ENCODE measurements at regions not wholly inside any gene's neighbourhood (a gene's known extent, or its start where the extent isn't known, plus 50 kb on each side); places are given as distances from the start of the nearest gene placed in this dataset.

DNA sequence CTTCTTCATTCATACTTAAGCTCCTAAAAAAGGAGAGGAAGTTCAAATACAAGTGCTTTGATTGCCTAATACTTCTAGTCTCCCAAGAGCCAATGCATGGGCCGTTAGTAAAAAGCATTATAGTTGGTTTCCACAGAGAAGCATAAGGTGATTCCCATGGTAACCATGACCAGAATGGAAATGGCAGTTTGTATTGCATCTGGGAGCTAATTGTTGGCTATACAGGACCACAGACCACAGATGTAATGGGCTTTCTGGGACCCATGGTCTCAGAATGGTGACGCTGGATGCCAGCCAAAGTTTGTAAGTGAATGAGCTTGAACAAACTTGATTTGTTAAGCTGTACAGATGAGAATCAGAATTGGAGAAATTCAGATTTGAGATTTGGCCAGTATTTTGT is 333.9 kb upstream of the C11orf87 start:
- Mint-ChIP-seq H3K27me3 (ENCODE audit: low read depth) (no peaks in the 10 kb centered on the region), H3K27ac (no peak overlapping the region), H3K36me3 (ENCODE audit: insufficient read depth in 2 of 2) (peaks cover 0 to 2% of the 10 kb centered on the region in 2 donors), H3K4me3 (no peak overlapping the region), H3K4me1 (ENCODE audit: low read depth) (no peaks in the 10 kb centered on the region), H3K9me3 (no peaks in the 10 kb centered on the region)
- no peak for ATAC-seq (replicated peaks in 1 of 2)
- no peak for DNase-seq

DNA sequence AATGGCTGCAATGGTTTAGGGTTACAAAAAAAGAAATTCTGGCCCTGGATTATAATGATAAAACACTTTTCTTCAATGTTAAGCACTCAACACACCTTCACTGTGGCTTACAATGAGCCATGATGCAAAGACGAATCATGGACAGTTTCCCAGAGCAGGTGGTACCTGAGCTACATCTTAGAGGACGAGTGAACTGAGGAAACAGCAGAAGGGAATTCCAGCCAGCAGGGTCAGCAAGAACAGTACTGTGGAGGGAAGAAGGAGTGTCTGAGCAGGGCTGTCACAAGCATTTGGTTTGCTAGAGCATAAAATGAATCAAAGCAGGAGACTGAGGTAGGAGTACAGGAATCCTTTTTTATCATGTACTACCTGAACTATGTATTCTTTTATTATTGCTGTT is 332.8 kb upstream of the C11orf87 start:
- Mint-ChIP-seq H3K4me1 (ENCODE audit: low read depth) (no peaks in the 10 kb centered on the region), H3K27ac (no peak overlapping the region), H3K36me3 (ENCODE audit: insufficient read depth in 2 of 2) (peaks cover 0 to 2% of the 10 kb centered on the region in 2 donors), H3K9me3 (no peaks in the 10 kb centered on the region), H3K27me3 (ENCODE audit: low read depth) (no peaks in the 10 kb centered on the region), H3K4me3 (no peak overlapping the region)
- DNase-seq: no peak
- no peak for ATAC-seq (replicated peaks in 1 of 2)

DNA sequence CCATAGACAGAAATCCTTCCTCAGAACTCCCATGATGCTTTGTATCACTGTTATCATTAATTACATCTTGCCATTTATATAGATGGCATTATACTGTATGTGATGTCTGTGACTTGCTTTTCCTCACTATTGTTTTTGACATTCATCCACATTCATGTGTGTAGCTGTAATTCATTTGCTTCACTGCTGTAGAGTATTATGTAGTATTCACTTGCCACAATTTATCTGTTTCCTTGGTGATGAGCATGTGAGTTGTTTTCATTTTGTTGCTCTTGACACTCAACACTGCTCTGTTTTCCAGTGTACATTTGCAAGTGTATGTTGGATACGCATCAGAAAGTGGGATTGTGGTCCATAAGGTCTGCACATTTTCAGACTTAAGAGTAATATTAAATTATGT is 328.6 kb upstream of the C11orf87 start:
- Mint-ChIP-seq H3K4me1 (ENCODE audit: low read depth) (no peaks in the 10 kb centered on the region), H3K4me3 (no peak overlapping the region), H3K36me3 (ENCODE audit: insufficient read depth in 2 of 2) (no peaks in the 10 kb centered on the region), H3K27me3 (ENCODE audit: low read depth) (no peaks in the 10 kb centered on the region), H3K9me3 (no peaks in the 10 kb centered on the region), H3K27ac (no peak overlapping the region)
- DNase-seq: no peak
- no peak for ATAC-seq (replicated peaks in 1 of 2)

DNA sequence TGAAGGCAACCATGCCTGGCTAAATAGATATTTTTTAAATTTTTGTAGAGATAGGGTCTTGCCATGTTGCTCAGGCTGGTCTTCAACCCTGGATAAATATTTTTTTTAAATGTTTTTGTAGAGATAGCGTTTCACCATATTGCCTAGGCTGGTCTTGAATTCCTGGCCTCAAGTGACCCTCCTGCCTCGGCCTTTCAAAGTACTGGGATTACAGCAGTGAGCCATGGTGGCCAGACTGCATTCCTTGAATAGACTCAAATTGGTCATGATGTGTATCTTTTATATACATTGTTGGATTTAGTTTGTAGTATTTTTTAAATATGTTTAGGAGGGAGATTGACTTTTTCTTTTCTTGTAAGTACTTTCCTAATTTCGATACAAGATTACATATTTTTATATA is 325.7 kb upstream of the C11orf87 start:
- Mint-ChIP-seq H3K27me3 (ENCODE audit: low read depth) (no peaks in the 10 kb centered on the region), H3K4me3 (no peak overlapping the region), H3K4me1 (ENCODE audit: low read depth) (no peaks in the 10 kb centered on the region), H3K36me3 (ENCODE audit: insufficient read depth in 2 of 2) (no peaks in the 10 kb centered on the region), H3K9me3 (peaks cover 0 to 3% of the 10 kb centered on the region in 2 donors), H3K27ac (no peak overlapping the region)
- no peak for ATAC-seq (replicated peaks in 1 of 2)
- no peak for DNase-seq

DNA sequence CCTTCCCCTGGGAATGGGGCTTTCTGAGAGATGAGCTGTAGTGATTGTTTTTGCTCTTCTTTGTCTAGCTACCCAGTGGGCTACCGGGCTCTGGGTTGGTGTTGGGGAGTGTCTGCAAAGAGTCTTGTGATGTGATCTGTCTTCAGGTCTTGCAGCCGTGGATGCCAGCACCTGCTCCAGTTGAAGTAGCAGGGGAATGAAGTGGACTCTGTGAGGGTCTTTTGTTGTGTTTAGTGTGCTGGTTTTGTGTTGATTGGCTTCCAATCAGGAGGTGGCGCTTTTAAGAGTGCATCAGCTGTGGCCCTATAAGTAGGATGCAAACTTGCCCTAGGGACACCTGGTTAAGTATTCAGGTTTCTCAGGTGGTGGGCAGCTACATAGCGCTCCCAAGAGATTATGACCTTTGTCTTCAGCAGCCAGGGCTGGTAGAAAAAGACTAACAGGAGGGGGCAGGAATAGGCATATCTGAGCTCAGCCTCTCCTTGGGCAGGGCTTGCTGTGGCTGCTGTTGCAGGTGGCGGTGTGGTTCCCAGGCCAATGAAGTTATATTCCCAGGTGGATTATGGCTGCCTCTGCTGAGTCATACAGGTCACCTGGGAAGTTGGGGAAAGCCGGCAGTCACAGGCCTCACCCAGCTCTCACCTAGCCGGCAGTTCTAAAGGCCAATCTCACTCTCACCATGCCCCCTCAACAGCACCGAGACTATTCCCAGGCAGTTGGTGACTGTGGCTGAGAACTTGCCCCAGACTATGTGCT is 315.7 kb upstream of the C11orf87 start:
- Mint-ChIP-seq H3K9me3 (peaks cover 2 to 3% of the 10 kb centered on the region in 2 donors), H3K36me3 (ENCODE audit: insufficient read depth in 2 of 2) (no peaks in the 10 kb centered on the region), H3K4me3 (no peak overlapping the region), H3K27me3 (ENCODE audit: low read depth) (no peaks in the 10 kb centered on the region), H3K4me1 (ENCODE audit: low read depth) (no peaks in the 10 kb centered on the region), H3K27ac (no peak overlapping the region)
- DNase-seq: no peak
- ATAC-seq (replicated peaks in 1 of 2): no peak

DNA sequence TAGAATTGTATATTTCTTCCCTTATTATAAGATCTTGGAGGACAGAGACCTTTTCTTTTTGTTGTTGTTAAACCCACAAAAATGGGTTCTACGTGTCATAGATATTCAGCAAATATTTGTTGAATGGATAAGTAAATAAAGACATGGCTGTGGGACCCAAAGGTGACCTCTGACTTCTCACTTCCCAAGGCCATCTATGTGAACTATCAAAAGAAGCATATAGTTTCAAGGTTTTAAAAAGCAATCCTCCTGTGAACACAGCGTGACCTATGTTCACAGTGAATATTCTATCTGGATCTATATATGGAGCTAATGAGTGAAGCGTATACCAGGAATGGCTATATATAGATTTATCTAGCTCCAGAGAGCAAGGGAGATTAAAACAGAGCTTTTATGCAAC is 312.8 kb upstream of the C11orf87 start:
- no peak overlapping the region for H3K27ac Mint-ChIP-seq
- DNase-seq: no peak
- peaks cover 14% of the 10 kb centered on the region for H3K27me3 Mint-ChIP-seq (ENCODE audit: low read depth)
- H3K36me3 Mint-ChIP-seq (ENCODE audit: insufficient read depth in 2 of 2): no peaks in the 10 kb centered on the region
- H3K9me3 Mint-ChIP-seq: no peaks in the 10 kb centered on the region
- no peaks in the 10 kb centered on the region for H3K4me1 Mint-ChIP-seq (ENCODE audit: low read depth)
- no peak overlapping the region for H3K4me3 Mint-ChIP-seq
- no peak for ATAC-seq (replicated peaks in 1 of 2)

DNA sequence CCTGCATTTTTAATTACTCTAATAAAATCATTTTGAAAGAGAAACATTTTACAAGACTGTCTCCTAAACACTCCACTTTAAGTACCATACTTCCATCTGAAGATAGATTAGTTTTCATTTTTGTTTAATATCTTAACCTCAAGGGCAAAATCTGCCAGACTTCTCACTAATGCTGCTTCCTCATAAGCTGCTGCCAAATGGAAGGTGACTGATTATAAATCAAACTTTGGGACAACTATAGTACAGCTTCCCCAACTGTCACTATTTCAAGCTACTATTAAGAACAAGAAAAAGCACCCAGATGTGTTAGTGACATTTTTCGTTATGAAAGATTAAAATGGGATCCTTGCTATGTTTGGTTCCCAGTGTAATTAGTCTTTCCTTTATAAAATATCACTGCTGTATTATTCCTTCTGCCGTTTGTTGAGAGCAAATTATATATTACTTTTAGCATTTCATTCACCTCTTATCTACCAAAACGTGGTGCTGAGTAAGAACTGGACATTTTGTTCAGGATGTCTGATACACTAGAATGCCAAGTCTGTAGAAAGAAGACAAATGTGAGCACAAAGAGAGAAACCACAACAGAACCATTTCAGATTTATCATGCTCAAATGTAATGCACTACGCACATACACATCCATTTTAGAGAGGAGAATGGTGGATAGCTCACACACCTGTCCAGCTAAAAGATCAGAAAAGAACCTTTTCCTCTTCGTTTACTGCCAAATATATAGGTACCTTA is 312.2 kb upstream of the C11orf87 start:
- H3K4me1 Mint-ChIP-seq (ENCODE audit: low read depth): no peaks in the 10 kb centered on the region
- no peak overlapping the region for H3K4me3 Mint-ChIP-seq
- ATAC-seq (replicated peaks in 1 of 2) (no peak), DNase-seq (no peak)
- H3K36me3 Mint-ChIP-seq (ENCODE audit: insufficient read depth in 2 of 2): no peaks in the 10 kb centered on the region
- no peak overlapping the region for H3K27ac Mint-ChIP-seq
- peaks cover 14% of the 10 kb centered on the region for H3K27me3 Mint-ChIP-seq (ENCODE audit: low read depth)
- H3K9me3 Mint-ChIP-seq: no peaks in the 10 kb centered on the region

DNA sequence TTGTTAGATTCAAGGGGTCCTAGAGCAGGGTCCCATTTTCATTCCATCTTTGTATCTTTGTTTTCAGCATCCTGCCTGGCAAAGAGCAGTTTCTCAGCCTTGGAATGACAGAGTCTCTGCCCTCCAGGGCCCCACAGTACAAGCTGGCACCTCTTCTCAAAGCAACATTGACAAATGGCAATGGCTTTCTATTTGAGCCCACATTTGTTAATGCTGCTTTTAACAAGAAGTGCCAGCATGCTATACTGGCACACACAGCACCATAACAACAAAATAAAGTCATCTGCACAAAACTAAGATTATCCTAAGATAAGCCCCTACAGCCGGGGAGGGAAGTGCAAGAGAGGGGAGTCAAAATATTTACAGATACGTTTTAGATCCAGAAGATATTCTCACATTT is 309.7 kb upstream of the C11orf87 start:
- H3K27me3 Mint-ChIP-seq (ENCODE audit: low read depth): peaks cover 14% of the 10 kb centered on the region
- H3K4me3 Mint-ChIP-seq: no peak overlapping the region
- no peaks in the 10 kb centered on the region for H3K9me3 Mint-ChIP-seq
- DNase-seq (no peak), ATAC-seq (replicated peaks in 1 of 2) (no peak)
- no peaks in the 10 kb centered on the region for H3K4me1 Mint-ChIP-seq (ENCODE audit: low read depth)
- no peaks in the 10 kb centered on the region for H3K36me3 Mint-ChIP-seq (ENCODE audit: insufficient read depth in 2 of 2)
- H3K27ac Mint-ChIP-seq: no peak overlapping the region

DNA sequence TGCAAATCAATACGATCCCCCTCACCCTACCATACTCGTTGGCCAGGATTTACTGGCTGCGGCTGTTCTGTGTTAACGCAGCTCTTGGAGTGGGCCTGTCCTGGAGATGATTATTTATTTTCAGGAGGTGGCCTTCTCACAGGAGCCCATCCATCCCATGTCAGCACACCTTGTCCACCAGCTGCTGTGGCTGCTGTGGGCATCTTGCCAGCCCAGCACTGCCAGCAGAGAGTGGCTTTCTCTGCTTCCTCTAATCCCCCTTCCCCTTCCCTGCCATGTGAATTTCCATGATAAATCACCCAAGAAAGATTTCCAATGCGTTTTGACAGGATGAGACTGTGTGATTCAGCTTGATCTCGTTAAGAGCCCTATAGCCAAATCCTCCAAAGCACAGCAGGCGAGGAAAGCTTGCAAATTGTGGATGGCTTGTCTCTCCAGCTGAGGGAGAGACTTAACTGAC is 309.1 kb upstream of the C11orf87 start:
- DNase-seq: no peak
- no peak for ATAC-seq (replicated peaks in 1 of 2)
- Mint-ChIP-seq H3K4me3 (no peak overlapping the region), H3K36me3 (ENCODE audit: insufficient read depth in 2 of 2) (no peaks in the 10 kb centered on the region), H3K9me3 (no peaks in the 10 kb centered on the region), H3K27me3 (ENCODE audit: low read depth) (peaks cover 14% of the 10 kb centered on the region), H3K27ac (no peak overlapping the region), H3K4me1 (ENCODE audit: low read depth) (no peaks in the 10 kb centered on the region)

DNA sequence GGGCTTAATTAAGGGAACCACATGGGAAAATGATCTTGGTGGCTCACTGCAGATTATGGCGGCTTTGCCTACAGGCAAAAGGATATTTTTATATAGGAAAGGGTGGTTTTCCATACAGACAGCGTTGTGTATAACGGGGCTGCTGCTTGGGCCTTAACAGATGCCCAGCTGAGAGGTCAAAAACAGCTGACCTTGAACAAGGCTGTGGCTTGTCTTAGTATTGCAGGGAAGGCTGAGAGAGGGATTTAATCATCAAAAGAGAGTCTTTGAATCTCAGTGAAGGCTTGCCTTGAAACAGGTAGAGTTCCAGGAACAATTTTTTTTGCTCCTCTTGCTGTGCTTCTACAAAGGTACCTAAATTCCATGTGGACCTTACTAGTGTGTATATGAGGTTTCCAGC is 301.6 kb upstream of the C11orf87 start:
- Mint-ChIP-seq H3K27ac (no peak overlapping the region), H3K4me1 (ENCODE audit: low read depth) (no peaks in the 10 kb centered on the region), H3K9me3 (no peaks in the 10 kb centered on the region), H3K36me3 (ENCODE audit: insufficient read depth in 2 of 2) (no peaks in the 10 kb centered on the region), H3K27me3 (ENCODE audit: low read depth) (no peaks in the 10 kb centered on the region), H3K4me3 (no peak overlapping the region)
- no peak for DNase-seq
- ATAC-seq (replicated peaks in 1 of 2): no peak

DNA sequence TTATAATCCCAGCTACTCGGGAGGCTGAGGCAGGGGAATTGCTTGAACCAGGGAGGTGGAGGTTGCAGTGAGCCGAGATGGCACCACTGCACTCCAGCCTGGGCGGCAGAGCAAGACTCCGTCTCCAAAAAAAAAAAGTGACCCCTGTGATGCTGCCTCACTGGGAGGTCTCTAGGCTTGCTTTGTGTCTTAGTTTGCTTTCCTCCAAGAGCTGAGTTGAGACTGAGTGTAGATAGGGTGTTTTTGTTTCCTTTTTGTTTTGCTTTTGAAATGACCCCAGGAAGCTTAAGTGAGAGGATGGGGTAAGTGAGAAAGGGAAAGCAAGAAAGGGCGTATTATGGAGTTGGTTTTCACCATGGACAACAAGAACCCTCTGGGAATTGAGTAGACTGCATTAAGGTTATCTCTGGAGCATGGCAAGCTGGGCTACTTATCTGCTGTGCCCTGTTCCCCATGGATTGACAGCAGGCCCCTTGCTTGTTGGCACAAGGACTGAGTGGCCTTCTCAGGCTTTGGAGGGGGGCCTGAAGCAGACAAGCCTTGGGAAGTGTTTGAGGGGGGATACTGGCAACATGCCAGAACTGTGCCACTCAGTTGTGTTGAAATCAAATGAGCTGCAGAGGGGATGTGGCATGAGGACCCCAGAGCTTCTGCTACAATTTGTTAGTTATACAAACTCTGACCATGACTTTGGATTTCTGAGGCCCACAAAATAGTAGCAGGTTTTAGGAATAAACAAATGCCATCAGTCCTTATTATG is 300.6 kb upstream of the C11orf87 start:
- no peak overlapping the region for H3K4me3 Mint-ChIP-seq

DNA sequence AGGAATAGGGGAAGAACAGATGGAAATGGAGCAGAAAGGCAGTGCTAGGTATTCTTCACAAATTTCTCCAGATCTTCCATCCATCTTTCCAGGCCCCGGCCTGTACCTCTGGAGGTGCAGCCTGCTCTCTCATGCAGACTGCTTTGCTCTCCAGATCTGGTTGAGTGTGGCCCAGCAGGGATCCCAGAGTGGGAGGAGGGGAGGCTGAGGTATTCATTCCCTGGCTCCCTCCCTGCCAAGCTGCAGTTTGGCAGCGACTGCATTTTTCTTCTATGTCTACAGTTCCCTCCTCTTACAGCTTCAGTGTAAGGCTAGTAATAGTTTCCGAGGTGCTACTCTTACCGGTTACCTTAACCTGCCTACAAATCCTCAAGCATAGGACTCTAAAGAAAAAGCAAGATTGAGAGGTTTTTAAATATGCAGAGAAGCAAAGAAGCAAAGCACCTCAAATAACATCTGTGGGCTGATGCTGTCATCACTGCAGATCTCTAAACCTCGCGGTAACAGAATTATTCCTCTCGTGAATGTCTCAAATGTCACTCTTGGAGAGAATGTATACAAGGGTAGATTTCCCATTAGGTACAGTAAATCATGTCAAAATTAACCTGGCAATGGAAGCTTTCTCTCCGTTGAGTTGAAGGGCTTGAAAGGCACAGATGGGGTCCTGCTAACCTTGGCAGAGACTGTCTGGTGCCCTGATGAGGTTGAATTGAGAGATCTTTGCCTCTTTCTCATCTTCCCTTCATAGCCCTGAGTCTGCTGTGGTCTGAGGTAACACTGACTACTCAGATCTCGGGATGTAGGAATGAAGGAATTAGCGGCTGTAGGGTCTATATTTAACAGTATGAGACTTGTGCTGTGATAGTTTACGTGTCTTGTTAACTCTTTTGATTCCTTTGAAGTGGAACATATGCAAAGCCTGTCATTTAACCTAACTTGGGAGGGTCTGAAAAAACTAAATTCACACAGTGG is 297.9 kb upstream of the C11orf87 start:
- Mint-ChIP-seq H3K4me1 (ENCODE audit: low read depth) (no peaks in the 10 kb centered on the region), H3K36me3 (ENCODE audit: insufficient read depth in 2 of 2) (no peaks in the 10 kb centered on the region), H3K27me3 (ENCODE audit: low read depth) (no peaks in the 10 kb centered on the region), H3K9me3 (no peaks in the 10 kb centered on the region), H3K27ac (no peak overlapping the region), H3K4me3 (no peak overlapping the region)
- no peak for DNase-seq
- ATAC-seq (replicated peaks in 1 of 2): no peak

More for the DNA sequence above, 300.6 kb upstream of the C11orf87 start:
- Mint-ChIP-seq H3K27me3 (ENCODE audit: low read depth) (no peaks in the 10 kb centered on the region), H3K27ac (no peak overlapping the region), H3K9me3 (no peaks in the 10 kb centered on the region), H3K4me1 (ENCODE audit: low read depth) (no peaks in the 10 kb centered on the region), H3K36me3 (ENCODE audit: insufficient read depth in 2 of 2) (no peaks in the 10 kb centered on the region)
- DNase-seq (no peak), ATAC-seq (replicated peaks in 1 of 2) (no peak)
